ENCODE measurements at regions not wholly inside any gene's neighbourhood (a gene's known extent, or its start where the extent isn't known, plus 50 kb on each side); places are given as distances from the start of the nearest gene placed in this dataset.

DNA sequence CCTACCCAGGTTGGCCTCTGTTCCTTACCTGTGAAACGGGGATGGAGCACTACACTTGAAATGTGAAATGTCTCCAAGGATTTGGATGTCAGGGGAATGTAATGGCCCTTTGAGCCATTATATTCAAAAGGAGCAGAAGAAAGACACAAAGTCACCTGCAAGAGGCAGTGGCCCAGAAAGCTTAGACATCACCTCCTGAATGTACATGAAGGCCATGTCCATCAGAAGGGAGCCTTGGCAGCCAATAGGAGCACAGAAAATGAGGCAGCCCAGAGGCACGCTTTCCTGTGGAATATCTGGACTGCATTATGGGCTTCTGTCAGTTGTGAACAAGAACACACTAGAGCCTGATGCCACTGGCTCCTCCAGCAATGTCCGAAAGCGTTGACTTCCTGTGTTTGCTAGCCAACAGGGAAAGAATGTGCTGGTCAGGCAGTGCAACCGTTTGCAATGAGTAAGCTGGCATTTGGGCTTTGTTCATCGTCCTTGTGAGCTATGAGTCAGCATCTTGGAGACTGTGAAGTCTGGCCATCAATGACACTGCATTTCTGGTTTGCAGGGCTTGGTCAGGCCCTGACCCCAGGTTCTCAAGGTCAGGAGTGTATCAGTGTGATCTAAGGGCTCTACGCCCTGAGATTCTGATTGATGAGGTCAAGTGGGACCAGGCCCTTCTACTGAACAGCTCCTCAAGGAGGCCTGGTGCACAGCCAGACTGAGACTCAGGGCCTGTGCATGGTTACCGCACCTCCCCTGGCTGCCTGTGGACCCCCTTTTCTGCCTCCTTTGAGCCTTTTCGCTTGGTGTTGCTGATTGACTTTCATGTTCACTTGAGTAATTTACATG is 222.4 kb downstream of the RPS24 start:
- TF ChIP-seq, protein P1, sequence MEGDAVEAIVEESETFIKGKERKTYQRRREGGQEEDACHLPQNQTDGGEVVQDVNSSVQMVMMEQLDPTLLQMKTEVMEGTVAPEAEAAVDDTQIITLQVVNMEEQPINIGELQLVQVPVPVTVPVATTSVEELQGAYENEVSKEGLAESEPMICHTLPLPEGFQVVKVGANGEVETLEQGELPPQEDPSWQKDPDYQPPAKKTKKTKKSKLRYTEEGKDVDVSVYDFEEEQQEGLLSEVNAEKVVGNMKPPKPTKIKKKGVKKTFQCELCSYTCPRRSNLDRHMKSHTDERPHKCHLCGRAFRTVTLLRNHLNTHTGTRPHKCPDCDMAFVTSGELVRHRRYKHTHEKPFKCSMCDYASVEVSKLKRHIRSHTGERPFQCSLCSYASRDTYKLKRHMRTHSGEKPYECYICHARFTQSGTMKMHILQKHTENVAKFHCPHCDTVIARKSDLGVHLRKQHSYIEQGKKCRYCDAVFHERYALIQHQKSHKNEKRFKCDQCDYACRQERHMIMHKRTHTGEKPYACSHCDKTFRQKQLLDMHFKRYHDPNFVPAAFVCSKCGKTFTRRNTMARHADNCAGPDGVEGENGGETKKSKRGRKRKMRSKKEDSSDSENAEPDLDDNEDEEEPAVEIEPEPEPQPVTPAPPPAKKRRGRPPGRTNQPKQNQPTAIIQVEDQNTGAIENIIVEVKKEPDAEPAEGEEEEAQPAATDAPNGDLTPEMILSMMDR (IDR thresholded peaks at IDR 0.05), result no peak
- TF ChIP-seq POLR2A (IDR thresholded peaks at IDR 0.05), result no peak

Data from right lobe of liver (tissue), 4 donors.